Ecto neural progenitor cell (in vitro differentiated cells): ENCODE measurements at regions not wholly inside any gene's neighbourhood (a gene's known extent, or its start where the extent isn't known, plus 50 kb on each side); places are given as distances from the start of the nearest gene placed in this dataset.
A peak's percentile ranks its signal among the peaks of the same experiment; 100 is the strongest.

Experiments
- DNase-seq: peaks from one replicate; pipeline ENCODE4 v3.0.0-alpha.2; 2018; ENCODE audit warnings: low spot score

DNA sequence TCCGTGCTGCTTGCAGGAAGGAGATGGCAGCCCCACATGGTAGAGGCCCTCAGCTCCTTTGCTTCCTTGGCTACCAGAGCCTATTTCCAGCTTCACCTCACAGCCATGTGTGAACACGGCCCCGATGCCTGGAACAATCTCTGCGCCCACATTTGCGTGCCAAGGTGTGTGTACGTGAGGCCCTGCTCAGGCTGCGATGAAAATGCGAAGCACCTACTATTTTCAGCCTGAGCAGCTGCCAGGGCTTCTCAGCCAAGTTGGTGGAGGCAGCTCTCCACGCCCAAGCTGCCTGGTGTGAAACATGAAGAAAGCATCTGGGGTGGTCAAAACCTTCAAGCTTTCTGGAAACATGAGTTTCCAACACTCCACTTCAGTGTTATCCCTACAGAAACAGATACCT is 177.8 kb upstream of the EGLN3 start:
- DNase-seq = no peak

DNA sequence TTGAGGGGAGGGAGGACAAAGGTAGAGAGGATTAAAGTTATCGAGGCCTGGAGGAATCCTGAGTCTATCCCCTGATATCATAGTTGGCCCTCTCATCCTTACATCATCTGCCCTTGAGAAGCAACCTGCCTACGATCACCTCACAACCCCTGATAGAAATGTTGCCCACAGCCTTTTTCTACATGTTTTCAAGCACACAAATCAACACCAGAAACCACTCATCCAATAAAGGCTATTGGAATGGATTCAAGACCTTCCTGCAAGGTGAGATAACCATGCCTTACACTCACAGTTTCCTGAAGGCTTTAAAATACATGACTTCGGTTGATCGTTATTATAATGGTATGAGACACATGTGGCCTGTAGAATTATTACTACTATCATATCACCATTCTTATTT is 175.7 kb upstream of the EGLN3 start:
- no peak for DNase-seq

DNA sequence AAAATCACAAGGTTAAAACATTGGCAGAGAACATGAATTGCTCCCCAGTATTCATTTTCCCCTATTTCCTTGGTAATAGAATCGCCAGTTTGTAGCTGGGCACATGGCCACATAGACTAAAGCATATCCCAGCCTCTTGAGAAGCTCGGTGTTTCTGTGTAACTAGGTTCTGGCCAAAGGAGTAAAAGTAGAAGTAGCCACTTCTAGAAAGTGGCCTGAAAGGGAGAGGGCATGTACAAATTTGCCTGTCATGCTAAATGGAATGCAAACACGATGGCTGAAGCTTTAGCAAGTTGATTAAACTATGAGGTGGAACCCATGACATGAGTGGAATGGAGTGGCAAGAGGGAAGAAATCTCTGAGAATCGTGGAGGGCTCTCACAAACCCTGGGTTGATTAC is 173.7 kb upstream of the EGLN3 start:
- no peak for DNase-seq

DNA sequence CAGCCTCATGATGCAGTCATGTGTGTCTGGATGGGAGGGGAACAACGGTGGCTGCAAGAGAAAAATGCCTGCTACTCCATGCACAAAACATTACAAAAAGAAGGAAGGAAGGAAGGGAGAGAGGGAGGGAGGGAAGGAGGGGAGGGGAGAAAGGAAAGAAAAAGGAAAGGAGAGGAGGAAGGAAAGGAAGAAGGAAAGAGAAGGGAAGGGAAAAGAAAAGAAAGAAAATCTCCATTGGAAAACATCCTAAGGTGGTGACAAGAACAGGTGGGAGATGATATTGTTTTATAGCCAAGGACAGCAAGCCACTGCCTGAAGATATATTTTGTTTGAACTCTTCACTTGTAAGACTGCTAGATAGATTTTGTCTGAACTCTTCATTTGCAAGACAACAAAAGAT is 171.8 kb upstream of the EGLN3 start:
- no peak for DNase-seq

DNA sequence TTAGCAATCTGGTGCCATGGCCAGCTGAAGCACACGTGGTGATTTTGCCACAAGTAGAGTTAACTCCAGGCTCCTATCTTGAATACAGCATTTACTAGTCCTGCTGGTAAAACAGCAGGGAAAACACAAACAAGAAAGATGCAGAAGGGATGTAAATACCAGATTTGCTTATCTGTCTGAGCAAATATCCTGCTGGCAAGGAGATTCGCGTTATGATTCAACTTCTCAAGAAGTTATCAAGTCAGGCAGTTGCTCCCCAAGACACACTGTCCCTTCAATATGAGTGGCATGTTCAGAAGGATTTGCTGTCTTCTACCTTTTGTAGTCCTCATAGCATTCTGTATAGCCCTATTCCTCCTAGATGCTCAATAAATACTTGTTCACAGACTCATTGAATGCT is 171.2 kb upstream of the EGLN3 start:
- no peak for DNase-seq

DNA sequence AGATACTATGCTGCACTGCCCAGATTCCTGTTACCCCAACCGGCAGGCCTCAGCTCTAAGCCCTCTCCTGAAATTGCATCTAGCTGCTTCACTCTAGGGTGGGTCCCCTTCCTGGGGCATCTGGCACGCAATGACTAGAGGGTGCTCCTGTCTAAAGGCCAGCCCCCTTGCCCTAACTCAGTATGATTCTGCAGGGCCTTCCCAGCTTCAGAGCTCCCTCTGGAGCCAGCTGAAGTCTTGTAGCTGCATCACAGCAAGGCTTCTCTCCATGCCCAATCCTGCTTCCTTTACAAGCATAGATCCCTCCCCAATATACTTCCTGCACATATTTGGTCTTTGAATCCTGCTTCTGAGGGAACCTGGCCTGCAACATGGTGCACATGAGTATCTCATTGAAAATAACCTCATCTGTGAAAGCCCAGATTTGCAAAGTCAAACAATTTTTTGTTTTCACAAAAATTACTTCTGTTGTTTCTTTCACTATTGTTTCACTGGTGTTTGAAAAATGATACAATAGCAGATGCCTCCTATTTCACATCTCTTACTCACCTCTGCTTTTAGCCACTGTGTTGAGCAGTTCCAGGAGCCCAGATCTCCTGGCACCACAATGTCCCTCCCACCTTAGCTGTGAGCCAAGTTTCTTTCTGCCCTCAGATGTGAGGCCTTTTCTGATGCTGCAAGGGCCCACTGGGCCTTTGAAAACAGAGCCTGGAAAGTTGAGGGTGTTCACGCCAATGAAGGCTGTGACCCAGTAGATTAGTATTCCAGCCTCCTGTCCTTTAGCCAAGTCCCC is 169.5 kb upstream of the EGLN3 start:
- no peak for DNase-seq

DNA sequence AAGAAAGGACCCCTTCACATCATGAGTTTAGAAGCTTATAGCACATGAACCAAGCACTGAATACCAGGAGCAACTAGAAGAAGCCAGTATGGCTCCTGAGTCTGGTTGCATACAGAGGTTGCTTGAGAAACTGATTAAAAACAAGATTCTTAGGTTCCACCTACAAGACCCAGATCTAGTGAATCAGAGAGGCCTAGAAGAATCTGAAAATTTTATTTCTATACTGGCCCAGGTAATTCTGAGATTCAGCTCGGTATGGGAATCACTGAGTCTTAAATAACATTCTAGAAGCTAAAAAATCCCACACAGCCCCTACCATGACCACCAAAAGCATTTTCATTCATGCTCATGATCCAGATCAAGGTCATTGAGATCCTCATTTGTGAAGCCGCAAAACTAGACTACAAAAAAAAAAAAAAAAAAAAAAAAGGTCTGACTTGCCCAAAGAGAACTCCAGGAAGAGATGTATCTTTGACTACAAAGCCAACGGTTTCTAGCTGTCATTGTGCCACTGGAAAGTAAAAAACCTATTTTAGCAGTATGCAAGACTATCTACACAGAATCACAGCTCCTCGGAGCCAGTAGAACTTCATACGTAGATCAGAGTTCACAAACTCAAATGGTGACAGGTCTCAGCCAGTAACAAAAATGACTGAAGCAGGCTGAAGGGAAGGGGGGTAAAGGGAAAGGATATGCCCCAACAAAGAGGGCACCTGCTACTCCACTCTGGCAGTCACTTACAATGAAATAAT is 168.4 kb upstream of the EGLN3 start:
- no peak for DNase-seq

DNA sequence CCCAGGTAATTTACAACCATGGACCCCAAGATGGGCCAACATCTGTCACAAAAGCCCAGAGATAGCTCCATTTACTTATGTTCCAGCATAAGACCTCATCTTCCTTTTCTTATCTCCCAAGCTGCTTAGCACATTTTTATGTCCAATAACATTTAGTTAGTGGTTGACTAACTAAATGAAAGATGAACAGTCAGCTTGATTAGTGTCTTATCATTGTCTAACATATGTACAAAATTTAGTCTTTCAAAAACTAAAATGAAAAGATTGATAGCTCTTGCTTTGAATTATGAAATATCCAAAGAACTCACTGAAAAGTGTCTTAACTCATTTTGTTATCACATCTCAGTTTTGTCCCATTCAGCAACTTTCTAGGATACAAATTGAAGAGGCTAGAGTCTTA is 163.1 kb upstream of the EGLN3 start:
- DNase-seq = no peak

DNA sequence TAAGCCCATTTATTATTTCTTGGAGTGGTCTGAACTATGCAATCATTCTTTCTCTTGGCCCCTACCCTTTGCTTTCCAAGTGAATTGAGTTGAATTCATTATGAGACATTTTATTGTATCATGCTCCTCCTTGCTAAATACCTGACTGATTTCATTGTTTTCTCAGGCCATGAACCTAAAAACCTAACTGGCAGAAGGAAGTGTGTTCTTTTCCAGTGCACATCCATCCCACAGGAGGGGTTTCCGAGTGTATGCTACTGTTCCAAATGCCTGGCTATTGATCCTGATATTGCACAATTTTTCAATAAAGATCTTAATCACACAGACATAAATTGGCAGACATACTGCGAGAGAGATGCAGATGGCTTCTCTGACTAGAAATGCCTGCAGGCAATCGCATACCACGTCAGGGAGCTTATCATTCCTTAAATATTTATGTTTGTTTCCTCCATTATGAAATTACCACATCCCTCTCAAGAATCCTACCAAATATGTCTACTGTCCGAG is 162.2 kb upstream of the EGLN3 start:
- DNase-seq = no peak

DNA sequence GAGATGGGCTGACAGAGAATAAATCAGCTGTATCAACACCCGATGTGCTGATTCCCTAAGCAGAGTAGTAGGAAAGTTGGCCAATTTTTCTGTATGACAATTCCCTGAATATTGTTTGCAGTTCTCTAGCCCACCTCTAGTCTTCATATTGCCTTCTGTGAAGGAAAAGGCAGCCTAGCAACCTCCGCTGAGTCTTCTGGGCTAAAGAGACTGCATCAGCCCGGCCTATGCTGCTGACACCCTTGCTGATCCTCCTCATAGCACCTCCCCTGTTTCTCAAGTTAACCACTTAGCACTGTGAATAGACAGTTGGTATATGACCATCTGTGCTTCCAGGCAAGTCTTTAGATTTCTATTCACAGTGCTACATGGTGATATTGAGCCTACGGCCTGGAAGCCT is 161.1 kb upstream of the EGLN3 start:
- no peak for DNase-seq

DNA sequence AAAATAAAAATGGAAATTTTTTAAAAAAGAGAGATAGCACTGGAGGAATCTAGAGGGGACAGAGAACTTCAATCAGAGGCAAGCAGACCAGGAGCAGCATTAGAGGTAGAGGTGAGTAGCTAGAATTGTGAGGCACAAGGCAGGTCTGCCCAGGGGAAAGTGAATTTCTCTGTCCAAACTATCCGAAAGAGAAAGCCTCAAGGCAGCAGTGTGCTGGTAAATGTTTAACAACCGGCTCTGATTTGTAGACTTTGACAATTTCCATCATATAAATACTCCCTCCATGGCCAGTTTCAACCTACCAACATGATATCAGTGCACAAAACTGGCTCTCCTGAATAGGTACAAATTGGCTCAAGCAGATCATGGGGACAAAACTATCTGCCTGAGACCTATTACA is 160.6 kb upstream of the EGLN3 start:
- no peak for DNase-seq

DNA sequence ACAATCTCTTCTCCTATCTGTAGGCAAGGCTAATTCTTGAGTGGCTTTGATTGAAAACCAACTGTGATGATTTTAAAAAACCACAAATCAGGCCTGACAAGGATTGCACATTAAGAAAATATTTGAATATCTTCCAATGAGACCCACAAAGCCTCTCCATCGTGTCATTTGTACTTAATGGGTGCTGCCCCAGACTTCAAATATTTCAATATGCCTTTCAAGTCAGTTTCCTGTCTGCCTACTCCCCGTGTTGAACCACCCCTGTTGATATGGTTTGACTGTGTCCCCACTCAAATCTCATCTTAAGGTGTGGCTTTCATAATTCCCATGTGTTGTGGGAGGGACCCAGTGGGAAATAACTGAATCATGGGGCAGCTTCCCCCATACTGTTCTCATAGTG is 159.7 kb upstream of the EGLN3 start:
- no peak for DNase-seq

DNA sequence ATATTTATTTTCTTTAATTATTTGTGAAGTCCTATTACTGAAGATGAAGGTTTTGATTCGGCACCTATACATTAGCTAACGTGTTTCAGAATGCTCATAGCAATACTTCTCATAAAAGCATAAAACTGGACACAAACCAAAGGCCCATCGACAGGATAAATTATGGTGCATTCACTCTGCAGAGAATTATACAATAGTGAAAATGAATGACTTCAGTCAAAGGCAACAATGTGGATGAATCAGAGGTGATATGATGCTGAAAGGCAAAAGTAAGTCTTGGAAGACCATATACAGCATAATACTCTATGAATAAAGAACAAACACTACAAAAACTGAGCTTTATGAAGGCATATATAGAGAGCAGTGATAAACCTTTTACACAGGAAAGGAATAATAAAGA is 156.6 kb upstream of the EGLN3 start:
- DNase-seq = no peak

DNA sequence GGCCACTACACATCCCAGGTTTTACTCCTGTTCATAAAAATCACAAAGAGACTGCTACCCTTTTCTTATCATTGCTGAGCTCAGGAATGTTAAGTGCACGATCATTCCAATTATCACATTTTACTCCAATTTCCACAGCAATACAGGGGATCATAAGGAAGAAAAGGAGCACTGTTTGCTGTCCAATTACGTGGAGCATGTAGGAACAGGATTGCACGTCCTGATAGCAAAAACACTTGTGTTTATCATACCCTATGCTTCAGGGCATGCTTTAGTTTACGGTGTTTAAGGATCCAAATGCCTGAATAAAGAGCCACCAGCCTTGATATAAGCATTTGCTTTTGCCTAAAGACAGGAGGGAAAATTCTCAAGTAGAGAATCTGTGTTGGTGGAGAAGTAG is 155.4 kb upstream of the EGLN3 start:
- no peak for DNase-seq

DNA sequence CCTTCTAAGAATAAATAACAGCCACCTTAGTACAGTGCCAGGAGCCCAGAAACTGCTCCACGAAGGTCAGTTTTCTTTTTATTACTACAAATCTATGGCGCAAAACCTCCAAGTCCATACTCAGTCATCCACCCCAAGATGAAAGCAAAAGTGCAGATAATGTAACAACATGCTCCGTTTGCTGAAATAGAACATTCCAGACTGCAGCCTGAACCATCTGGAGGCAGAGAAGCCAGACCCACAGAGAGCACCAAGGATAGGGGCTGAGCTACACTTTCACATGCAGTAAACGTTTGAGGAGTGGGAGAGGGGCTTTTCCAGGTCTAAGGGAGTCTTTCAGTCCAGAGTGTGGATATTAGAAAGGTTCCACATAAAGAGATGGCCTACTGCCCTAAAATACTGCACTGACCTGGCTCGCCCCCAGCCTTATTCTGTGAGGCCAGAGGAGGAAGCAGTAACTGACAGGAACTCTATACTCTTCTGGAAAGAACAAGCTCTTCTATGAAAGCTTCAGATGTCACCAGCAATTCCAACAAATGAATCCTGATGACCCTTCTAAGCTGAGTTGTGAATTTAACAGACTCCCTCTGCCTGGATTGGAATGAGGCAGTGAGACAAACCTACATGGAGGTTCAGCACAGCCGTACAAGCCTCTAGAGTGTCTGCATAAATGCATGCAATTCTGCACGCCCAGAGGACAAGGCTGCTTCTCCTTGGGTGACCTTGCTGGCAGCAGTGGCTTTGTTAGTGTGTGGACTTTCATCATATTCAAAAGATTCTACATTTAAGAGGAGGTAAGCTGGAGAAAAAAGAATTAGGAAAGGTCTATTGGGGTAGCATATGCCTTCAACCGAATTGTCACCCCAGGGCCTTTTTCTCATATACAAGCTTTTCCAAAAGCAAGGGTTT is 153.9 kb upstream of the EGLN3 start:
- DNase-seq = no peak

DNA sequence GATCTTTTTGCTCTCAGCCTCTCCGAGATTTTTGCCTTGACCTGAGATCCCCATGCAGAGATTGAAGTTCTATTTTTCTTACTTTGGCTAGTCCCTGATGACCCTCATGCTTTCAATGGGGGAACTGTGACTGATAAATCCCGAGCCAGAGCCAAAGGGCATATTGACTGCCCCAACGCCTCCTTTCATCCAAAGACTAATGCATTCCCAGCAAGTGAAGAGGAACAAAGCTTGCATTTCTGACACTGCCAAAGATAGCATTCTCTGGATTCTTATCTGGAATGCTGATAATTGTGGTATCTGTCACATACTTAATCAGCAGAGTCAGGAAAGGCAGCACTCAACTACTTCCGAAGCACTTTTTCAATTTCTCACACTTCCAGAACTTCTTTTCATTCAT is 152.3 kb upstream of the EGLN3 start:
- no peak for DNase-seq

DNA sequence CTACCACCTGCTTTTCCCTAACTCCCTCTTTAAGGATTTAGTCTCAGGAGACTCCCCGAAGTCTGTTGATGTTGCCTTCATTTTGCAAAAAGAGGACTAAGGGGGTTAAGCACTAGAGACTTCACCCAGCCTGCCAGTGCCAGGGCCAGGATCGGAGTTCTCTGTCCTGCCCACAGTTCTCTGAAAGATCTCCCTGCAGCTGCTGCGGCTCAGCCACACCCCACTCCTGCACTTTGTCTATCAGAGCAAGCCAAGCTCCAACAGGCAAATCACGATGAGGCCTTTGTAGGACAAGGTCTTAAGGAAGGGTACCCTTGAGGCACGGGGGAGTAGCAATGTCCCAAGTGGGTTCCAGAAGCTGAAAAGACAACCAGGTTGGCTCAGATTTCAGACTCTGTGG is 148.8 kb upstream of the EGLN3 start:
- no peak for DNase-seq

DNA sequence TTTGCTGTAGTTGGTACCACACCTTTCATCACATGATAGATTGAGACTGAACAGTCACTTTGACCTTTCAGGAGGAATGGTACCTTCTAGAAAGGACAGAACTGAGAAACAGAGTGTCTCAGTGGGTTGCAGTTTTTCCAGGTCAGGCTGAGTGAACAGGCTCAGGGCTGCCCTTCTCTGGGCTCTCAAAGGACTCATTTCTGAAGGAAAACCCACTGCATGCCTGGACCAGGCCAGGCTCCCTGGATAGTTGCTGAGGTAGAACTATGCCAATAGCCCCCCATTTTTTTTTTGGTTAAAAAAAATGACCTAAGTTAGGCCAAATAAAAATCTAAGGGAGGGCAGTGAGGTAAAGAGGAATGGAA is 148.1 kb upstream of the EGLN3 start:
- DNase-seq = no peak

DNA sequence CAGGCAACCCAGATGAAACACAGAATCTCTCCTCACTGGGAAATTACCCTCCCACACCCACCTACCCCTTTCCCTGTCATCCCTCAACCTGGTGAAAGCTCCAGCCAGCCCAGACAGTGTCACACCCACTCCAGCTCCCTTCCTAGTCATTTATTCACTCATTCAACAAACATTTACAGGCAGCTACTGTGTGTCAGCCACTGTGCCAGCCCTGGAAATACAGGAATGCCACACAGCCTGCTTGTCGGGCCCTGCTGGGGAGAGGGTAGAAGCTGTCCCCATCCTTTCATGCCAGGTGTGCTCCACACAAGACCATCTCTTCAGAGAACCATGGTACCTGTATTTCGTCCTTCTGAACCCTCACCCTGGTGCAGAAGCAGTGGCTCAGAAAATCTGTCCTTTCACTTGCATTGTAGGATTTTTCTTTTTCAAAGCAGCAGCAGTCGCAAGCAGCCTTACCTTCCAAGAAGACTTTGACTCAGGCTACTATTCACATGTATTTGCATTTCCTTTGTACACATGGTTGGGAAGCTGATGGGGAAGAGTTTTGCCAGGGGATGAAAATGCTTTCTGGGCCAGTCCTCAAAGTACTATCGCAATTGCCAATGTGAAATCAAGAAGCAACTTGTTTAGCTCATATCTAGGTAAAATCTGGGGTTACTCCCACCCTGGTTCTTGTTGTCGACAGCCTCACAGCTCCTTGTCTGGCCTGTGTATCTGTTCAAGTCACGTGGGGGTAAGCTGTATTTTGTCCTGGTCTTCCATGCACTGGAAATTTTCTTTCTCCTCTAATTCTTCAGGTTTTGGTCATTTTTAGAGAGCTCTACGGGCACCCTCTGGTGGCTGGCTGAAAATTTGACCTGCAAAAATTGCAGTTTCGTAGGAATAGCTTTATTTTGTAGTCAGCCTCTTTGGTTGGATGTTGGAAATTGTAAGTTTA is 147.4 kb upstream of the EGLN3 start:
- peak; percentile 55 for DNase-seq

DNA sequence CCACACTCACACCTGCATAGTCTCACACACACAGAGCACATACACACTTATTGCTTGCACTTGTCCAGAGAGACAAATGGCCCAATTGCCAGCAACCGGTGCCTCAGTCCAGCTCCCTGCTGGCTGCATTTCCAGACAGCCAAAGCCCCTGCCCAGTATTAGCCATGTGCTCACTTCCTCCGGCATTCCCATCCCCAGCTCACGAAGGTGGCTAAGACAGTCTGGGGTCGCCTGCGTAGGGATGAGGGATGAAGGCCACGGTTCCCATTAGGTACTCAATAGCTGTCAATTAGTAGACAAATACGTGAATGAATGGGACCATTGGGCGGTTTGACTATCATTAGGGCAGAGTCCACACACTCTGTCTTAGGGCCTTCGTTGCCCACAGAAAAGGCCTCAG is 146.8 kb upstream of the EGLN3 start:
- no peak for DNase-seq

DNA sequence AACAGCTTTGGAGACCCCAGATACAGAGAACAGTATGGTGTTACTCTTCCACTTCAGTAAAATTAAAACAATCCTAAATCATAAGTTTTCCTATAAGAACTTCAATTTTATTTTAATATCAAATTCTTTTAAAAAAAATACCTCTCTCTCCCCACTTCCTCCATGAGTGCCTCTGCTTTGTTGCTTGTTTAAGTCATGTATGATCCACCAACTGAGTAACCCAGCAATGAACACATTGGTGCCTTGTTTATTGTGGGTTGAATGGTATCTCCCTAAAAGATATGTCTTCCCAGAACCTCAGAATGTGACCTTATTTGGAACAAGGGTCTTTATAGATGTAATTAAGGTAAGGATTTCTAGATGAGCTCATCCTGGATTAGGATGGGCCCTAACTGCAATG is 143.5 kb upstream of the EGLN3 start:
- DNase-seq = no peak

DNA sequence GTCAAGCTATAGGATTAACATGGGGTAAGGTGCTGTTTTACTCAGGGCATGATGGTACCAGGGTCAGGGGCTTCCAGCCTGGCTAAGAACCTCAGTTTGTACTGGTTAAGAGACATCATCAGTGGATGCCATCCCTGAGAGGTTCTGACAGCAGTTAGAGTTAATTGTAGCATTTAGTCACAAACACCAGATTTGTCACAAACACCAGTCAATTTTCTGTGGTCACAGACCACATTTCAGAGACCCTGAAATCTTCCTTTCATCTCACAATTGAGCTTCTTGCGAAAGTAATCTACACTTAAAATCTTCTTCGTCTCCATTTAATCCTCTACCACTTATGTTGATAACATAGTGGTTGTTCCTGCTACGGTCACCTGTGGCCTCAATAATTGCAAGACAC is 143.0 kb upstream of the EGLN3 start:
- DNase-seq = no peak
